22Rv1 (cell line): ENCODE measurements at regions not wholly inside any gene's neighbourhood (a gene's known extent, or its start where the extent isn't known, plus 50 kb on each side); places are given as distances from the start of the nearest gene placed in this dataset.
"Not testable (repeated sequence)": the region's sequence is repeated elsewhere in the genome, so short reads cannot be mapped to it uniquely, and the experiment has no call there.

ENCODE experiments used
- ZFX ChIP-seq: fragments of 450-650 bp; IDR thresholded peaks from 2 replicates; pipeline ENCODE4 v1.6.1; 2017; ENCODE audit warnings: antibody characterized with exemption, borderline replicate concordance
- TF ChIP-seq, protein P1 (sequence below): fragments of 450-650 bp; IDR thresholded peaks from 2 replicates; pipeline ENCODE4 v1.5.1; 2017; ENCODE audit warnings: mild to moderate bottlenecking

- TF ChIP-seq, protein P1, sequence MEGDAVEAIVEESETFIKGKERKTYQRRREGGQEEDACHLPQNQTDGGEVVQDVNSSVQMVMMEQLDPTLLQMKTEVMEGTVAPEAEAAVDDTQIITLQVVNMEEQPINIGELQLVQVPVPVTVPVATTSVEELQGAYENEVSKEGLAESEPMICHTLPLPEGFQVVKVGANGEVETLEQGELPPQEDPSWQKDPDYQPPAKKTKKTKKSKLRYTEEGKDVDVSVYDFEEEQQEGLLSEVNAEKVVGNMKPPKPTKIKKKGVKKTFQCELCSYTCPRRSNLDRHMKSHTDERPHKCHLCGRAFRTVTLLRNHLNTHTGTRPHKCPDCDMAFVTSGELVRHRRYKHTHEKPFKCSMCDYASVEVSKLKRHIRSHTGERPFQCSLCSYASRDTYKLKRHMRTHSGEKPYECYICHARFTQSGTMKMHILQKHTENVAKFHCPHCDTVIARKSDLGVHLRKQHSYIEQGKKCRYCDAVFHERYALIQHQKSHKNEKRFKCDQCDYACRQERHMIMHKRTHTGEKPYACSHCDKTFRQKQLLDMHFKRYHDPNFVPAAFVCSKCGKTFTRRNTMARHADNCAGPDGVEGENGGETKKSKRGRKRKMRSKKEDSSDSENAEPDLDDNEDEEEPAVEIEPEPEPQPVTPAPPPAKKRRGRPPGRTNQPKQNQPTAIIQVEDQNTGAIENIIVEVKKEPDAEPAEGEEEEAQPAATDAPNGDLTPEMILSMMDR = not testable (repeated sequence)
- not testable (repeated sequence) for TF ChIP-seq ZFX
Measured at GRCh38 chr13:88512993-88513392, 841.8 kb downstream of the SLITRK5 start.
